ENCODE measurements at regions not wholly inside any gene's neighbourhood (a gene's known extent, or its start where the extent isn't known, plus 50 kb on each side); places are given as distances from the start of the nearest gene placed in this dataset.
"Not testable (repeated sequence)": the region's sequence is repeated elsewhere in the genome, so short reads cannot be mapped to it uniquely, and the experiment has no call there.

GRCh38 chr10:111273635-111274034 is 196.8 kb downstream of the ADRA2A start:
- DNase-seq: no peak

DNA sequence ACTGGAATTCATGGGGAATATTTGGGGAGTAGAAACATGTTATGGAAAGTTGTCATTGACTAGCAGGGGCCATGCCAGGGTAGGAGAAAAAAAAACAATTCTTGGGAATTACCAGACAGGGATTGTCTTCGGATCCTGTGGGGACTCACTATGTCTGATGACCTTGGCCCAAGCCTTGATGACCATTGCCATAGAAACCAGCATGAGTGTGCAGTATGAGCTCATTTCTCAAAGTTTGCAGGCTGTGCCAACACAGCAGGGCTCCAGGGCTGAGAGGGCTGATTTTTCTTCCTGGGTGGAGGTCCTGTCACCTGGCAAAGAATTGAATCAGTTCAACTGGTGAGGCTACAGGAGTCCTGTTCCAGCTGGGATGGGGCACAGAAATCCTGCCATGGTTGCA is 198.3 kb downstream of the ADRA2A start:
- no peak for DNase-seq

DNA sequence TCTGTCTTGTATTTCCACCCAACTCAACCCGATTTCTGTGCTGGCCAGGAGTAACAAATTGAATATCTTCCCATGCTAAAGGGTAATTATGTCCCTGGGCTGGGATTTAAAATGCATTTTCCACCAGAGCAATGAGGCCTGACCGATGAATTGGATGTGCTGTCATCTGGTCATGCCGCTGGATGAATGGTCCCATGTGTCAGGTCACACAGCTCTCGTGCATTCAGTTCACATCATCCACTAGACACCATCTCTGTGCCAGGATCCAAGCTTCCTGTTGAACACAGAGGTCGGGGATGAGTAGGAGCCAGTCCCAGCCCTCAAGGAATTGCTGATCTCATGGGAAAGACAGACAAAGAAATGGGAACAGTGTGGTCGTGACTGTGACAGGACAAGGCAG is 200.8 kb downstream of the ADRA2A start:
- no peak for DNase-seq

- no peak for DNase-seq
These were observed 201.4 kb downstream of the ADRA2A start for GRCh38 chr10:111278266-111278665.

DNA sequence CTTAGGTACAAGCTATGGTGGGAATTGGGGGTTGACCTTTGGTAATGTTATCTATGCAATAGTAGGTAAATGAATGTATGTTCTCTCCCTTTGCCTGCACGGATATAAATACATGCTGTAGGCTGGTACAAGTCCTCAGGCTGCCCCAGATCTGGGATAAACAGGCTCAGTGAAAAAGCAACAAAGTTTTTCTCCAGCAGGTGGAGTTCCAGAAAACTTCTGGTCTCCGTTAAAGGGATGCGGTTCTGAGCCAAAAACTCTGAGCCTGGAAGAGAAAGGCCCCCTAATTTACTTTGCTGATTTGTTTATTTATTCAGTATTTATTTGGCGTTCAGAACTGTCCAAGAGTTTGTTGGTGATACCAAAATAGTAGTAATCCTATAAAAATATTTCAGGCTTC is 204.7 kb downstream of the ADRA2A start:
- no peak for DNase-seq

DNA sequence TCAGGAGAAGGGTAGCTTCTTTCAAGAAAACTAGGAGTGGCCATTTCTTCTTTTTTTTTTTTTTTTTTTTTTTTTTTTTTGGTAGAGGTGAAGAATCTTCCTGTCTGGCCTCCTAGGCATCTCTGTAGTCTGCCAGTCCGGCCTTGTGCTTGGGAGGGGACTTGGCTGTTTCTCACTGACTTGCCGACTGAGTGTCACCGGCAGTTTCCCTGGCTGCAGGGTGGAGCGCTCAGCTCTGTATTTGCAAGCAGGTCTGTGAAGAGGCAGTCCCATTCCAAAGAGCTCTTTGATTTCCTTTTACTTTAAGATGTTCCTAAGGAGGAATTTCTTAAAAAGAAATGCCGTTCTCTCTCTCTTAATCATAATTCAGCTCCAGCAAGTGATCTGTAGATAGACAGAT is 212.6 kb downstream of the ADRA2A start:
- DNase-seq: no peak

DNA sequence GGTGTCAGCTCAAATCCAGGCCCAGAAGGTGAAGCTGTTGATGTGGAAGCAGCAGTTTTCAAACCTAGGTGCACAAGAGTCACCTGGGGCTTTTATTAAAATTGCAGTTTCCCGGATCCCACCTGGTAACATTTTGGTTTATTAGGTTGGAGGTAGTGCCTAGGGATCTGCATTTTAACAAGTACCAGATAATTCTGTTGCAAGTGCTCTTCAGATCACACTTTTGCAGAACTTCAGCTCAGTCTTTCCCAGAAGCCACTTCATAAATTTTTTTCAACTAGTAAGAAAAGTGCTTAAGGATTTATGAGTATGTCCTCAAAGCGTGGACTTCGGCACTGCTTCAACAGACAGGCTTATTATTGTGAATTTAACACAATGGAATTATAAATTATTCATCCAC is 213.8 kb downstream of the ADRA2A start:
- no peak for DNase-seq

DNA sequence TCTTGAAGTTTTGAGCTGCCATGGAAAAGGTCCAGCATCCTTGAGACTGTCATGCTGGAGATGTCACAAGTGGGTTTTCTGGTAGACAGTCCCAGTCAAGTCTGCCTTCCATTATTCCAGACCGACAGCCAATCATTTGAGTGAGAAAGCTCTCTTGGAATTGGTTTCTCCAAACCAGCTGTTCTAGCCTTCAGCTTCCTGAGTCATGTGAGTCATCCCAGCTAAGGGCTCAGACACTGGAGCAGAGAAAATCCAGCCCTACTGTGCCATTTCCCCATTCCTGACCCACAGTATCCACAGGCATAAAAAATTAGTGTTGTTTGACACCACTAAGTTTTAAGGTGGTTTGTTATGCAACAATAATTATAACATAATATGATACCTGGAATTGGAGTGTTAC is 219.0 kb downstream of the ADRA2A start:
- no peak for DNase-seq

DNA sequence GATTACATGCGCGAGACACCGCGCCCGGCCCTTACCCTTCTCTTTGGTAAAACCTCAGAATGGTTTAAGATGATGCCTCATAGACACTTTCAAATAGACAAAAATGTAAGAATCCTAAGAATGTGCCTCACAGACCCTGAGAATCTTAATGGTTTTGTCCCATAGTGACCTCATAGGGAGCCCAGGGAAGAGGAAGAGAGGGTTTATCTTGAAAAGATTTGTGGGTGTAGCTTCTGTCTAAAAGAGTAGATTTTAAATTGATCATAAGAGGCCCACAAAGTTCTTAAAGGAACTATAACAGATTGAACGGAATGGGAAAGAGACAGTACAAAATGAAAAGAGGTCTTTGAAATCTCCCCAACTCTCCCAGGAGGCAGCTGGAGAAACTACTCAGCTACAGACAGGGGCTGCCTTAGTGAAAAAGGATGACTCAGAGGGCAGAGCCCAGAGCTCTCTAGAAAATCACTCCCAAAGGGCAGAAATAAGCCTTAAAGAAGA is 220.6 kb downstream of the ADRA2A start:
- DNase-seq: no peak

GRCh38 chr10:111298031-111298430 is 221.2 kb downstream of the ADRA2A start:
- no peak for DNase-seq

- no peak for DNase-seq
These were observed 222.2 kb downstream of the ADRA2A start for GRCh38 chr10:111299037-111299436.

DNA sequence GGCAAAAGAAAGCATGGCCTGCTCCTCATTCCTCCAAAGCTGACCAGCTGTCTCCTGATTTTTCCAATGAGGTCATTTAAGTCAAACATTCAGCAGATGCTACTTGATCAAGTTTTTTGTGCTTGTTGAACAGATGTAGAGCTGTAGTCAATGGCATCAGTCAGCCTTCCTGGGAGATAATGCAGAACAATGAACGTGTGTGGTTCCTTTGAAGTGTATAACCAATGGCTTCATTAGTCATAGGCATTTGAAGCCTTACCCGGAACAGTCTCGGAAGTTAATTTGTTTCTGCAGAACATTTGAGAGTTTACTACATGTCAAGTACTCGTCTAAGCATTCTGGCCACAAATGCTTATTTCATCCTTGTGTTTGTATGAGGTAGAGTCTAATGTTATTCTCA is 227.1 kb downstream of the ADRA2A start:
- DNase-seq: no peak

GRCh38 chr10:111316722-111317212 is 239.9 kb downstream of the ADRA2A start:
- no peak for DNase-seq

GRCh38 chr10:111319866-111320265 is 243.0 kb downstream of the ADRA2A start:
- no peak for DNase-seq

GRCh38 chr10:111323389-111323966 is 246.6 kb downstream of the ADRA2A start:
- no peak for DNase-seq

DNA sequence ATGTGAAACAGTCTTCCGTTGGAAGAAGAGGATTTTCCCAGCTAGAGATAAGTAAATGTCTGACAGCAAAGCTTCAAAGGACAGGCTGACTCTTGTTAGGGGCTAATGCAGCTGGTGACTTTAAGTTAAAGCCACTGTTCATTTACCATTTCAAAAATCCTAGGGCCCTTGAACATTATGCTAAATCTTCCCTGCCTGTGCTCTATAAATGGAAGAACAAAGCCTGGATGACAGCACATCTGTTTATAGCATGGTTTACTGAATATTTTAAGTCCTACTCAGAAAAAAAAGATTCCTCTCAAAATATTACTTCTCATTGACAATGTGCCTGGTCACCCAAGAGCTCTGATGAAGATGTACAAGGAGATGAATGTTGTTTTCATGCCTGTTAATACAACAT is 255.3 kb downstream of the ADRA2A start:
- DNase-seq: not testable (repeated sequence)

- DNase-seq: no peak
These were observed 259.0 kb downstream of the ADRA2A start for GRCh38 chr10:111335826-111336225.

DNA sequence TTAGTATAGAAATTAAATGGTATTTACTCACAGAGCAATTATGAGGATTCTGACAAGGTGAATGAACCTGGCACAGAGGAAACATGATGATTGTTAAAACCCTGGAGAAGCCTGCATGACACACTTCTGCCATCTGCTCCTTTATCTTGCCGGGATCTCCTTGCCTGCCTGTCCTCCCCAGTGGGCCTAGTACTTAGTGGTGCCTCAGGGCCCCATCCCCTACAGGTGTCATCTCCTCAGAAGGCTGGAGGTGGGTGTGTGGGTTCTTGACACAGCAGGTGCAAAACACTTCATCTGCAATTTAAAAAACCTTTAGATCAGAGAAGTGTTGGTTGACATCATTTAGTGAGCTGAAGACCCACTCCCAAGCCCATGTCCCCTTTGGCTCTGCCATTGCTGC is 261.2 kb downstream of the ADRA2A start:
- no peak for DNase-seq

DNA sequence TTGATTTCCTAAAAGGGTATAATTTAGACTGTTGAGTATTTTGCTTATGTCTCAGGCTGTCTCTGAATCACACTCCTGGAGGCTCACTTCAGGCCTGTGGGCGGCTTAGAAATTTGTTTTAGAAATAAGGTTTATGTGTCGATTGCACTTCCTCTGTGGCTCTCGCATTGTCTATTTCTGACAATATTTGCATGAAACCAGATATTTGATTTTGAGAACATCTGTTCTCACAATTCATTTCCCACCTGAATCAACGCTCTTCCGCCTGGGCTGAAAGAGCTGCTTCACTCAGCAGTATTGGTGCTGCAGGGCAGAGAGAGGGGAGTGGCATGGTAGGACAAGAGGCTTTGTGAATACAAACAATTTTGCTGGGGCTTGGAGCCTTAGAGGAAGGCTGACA is 262.0 kb downstream of the ADRA2A start:
- no peak for DNase-seq

- DNase-seq: no peak
These were observed 268.0 kb downstream of the ADRA2A start for GRCh38 chr10:111344804-111345203.

DNA sequence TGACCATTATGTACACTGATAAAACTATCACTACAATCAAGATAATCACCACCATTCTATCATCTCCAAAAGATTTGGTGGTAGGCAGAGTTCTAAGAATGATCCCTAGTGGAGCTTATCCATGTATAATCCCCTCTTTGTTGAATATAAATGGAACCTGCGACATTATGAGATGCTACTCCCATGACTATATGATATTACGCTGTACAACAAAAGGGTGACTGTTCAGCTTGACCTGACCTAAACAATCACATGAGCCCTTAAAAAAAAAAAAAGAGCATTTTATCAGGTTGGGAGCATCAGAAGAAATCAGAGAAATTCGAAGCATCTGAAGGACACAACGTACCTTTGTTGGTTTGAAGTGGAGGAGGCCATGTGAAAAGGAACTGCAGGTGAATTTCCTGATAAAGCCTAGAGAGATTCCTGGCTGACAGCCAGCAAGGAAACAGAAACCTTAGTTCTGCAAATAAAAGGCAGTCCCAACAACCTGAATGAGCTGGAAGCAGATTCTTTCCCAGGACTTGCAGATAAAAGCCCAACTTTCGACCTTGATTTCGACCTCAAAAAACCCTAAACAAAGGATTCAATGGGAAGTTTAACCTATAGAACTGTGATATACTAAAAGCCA is 270.7 kb downstream of the ADRA2A start:
- no peak for DNase-seq

- no peak for DNase-seq
These were observed 271.2 kb downstream of the ADRA2A start for GRCh38 chr10:111348076-111348475.

GRCh38 chr10:111354859-111355258 is 278.0 kb downstream of the ADRA2A start:
- DNase-seq: no peak

DNA sequence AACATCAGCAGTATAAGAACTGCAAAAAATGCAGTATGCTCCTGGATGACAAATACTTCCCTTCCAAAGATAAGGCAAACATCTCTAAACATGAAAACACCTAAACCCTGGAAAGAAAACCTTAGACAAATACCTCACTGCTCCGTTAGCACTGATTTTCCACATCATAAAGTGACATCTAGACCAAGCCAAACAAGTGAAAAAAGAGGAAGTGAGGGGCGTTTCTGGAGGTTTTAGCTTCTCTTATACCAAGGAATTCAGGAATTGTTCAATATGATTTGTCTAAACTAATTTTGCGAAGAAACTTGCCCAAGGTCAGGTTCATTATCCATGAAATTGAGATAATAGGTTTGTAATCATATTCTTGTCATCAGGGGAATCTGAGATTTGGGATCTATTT is 279.7 kb downstream of the ADRA2A start:
- no peak for DNase-seq

- no peak for DNase-seq
These were observed 281.0 kb downstream of the ADRA2A start for GRCh38 chr10:111357859-111358258.

Measured in NCI-H510A (cell line).